PFSK-1 (cell line): ENCODE measurements at regions not wholly inside any gene's neighbourhood (a gene's known extent, or its start where the extent isn't known, plus 50 kb on each side); places are given as distances from the start of the nearest gene placed in this dataset.

ENCODE experiments used
- FOXP2 ChIP-seq: optimal IDR thresholded peaks from 2 replicates; pipeline ENCODE3; 2011; ENCODE audit warnings: borderline replicate concordance, control low read depth, inconsistent platforms; ENCODE audit not compliant: insufficient read depth; ENCODE audit errors: extremely low read length, extremely low read depth
- POLR2AphosphoS5 ChIP-seq: IDR thresholded peaks from 2 replicates; pipeline ENCODE4 v1.6.1; 2012; ENCODE audit warnings: low read depth, mild to moderate bottlenecking, control low read depth, low read length, moderate library complexity
- SIN3A ChIP-seq: IDR thresholded peaks from 2 replicates; pipeline ENCODE4 v1.6.1; 2012; ENCODE audit warnings: mild to moderate bottlenecking, low read length, moderate library complexity, borderline replicate concordance; ENCODE audit not compliant: insufficient read depth
- TAF1 ChIP-seq: IDR thresholded peaks from 2 replicates; pipeline ENCODE4 v1.6.1; 2012; ENCODE audit warnings: low read length, control low read depth, borderline replicate concordance; ENCODE audit not compliant: insufficient read depth
- TF ChIP-seq, protein P1 (sequence below), 2 experiments: IDR thresholded peaks; 2 replicates each; pipeline versions ENCODE4 v1.6.1 to v1.8.0; 2011 to 2012; ENCODE audit warnings: low read depth in 2 of 2, low read length in 2 of 2, control low read depth in 1 of 2, inconsistent platforms in 1 of 2, mild to moderate bottlenecking in 1 of 2, moderate library complexity in 1 of 2; ENCODE audit not compliant: insufficient read depth in 1 of 2

DNA sequence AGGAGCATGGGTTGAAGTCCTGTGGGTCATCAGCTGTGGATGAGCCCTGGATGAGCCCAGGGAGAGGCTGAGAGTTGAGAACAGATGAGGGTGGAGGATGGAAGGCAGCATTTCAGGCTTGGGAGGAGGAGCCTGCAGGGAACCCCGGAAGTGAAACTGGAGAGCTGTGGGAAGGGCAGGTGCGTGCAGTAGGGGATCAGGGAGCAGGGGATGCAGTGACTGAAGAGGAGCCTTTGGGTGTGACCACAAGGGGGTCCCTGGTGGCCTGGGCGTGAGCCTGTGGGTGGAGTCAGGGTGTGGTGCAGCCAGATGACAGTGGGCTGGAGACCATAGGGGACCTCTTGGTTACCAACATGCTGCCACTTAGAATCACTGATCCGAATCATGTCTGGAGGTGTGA lies 115.5 kb downstream of the PAPOLA start:
- TF ChIP-seq SIN3A (no peak), FOXP2 (no peak), TAF1 (no peak), POLR2AphosphoS5 (no peak)
- TF ChIP-seq, protein P1, sequence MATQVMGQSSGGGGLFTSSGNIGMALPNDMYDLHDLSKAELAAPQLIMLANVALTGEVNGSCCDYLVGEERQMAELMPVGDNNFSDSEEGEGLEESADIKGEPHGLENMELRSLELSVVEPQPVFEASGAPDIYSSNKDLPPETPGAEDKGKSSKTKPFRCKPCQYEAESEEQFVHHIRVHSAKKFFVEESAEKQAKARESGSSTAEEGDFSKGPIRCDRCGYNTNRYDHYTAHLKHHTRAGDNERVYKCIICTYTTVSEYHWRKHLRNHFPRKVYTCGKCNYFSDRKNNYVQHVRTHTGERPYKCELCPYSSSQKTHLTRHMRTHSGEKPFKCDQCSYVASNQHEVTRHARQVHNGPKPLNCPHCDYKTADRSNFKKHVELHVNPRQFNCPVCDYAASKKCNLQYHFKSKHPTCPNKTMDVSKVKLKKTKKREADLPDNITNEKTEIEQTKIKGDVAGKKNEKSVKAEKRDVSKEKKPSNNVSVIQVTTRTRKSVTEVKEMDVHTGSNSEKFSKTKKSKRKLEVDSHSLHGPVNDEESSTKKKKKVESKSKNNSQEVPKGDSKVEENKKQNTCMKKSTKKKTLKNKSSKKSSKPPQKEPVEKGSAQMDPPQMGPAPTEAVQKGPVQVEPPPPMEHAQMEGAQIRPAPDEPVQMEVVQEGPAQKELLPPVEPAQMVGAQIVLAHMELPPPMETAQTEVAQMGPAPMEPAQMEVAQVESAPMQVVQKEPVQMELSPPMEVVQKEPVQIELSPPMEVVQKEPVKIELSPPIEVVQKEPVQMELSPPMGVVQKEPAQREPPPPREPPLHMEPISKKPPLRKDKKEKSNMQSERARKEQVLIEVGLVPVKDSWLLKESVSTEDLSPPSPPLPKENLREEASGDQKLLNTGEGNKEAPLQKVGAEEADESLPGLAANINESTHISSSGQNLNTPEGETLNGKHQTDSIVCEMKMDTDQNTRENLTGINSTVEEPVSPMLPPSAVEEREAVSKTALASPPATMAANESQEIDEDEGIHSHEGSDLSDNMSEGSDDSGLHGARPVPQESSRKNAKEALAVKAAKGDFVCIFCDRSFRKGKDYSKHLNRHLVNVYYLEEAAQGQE (IDR thresholded peaks at IDR 0.05; ENCODE audit: insufficient read depth in 1 of 2, low read depth in 2 of 2, low read length in 2 of 2), result no peak

DNA sequence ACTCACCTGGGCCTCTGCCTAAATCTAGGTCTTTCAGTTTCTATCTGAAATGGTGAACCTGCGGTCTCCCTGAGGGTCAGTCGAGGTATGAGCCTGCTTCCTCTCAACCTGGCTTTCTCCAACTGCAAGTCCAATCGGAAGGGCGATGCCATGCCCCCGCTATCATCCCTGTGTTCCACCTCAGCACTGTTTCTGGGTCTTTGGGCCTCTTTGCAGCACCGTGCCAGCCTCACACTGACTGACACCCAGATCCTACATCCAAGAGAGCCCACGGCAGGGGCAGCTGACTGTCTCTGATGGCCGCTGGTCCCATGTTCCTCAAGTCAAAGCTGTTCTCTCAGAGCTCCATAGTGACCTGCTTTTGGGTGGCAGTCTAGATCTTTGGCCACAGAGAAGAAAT lies 120.7 kb downstream of the PAPOLA start:
- TF ChIP-seq SIN3A, result no peak
- TF ChIP-seq FOXP2, result no peak
- no peak for TF ChIP-seq TAF1
- no peak for TF ChIP-seq POLR2AphosphoS5
- TF ChIP-seq, protein P1 (IDR thresholded peaks at IDR 0.05; ENCODE audit: insufficient read depth in 1 of 2, low read depth in 2 of 2, low read length in 2 of 2), result no peak

- no peak for TF ChIP-seq TAF1
Measured at GRCh38 chr14:96623676-96624484, 121.7 kb downstream of the PAPOLA start.

- TF ChIP-seq FOXP2 (no peak), POLR2AphosphoS5 (no peak), SIN3A (no peak), TAF1 (no peak)
- TF ChIP-seq, protein P1 (IDR thresholded peaks at IDR 0.05; ENCODE audit: insufficient read depth in 1 of 2, low read depth in 2 of 2, low read length in 2 of 2), result no peak
Measured at GRCh38 chr14:96624661-96625425, 122.7 kb downstream of the PAPOLA start.

GRCh38 chr14:96625426-96625985 lies 123.3 kb downstream of the PAPOLA start:
- no peak for TF ChIP-seq FOXP2
- no peak for TF ChIP-seq TAF1
- TF ChIP-seq, protein P1 (IDR thresholded peaks at IDR 0.05; ENCODE audit: insufficient read depth in 1 of 2, low read depth in 2 of 2, low read length in 2 of 2), result no peak
- no peak for TF ChIP-seq SIN3A
- TF ChIP-seq POLR2AphosphoS5, result no peak
